Activated CD4-positive, alpha-beta T cell treated with anti-CD3 and anti-CD28 coated beads, Interleukin-2, amount 10 ng/mL, durations not matched to agents 7 days and 5 days (primary cell): ENCODE measurements at regions not wholly inside any gene's neighbourhood (a gene's known extent, or its start where the extent isn't known, plus 50 kb on each side); places are given as distances from the start of the nearest gene placed in this dataset.

Experiments used
- CTCF ChIA-PET: fragments of 350-600 bp; sonication (Branson Sonifier 250); formaldehyde crosslinking; loops from one replicate; lab custom pipeline; 2021; ENCODE audit warnings: antibody characterized with exemption; lab: Charles Lee
- POLR2A ChIA-PET: fragments of 350-600 bp; sonication (Branson Sonifier 250); formaldehyde crosslinking; loops from one replicate; lab custom pipeline; 2021; ENCODE audit warnings: antibody characterized with exemption; lab: Charles Lee
- DNase-seq: peaks from one replicate; pipeline ENCODE4 v3.0.0-alpha.2; 2020
- H3K27ac Mint-ChIP-seq: one replicate; pipeline ENCODE4 v1.8.0; 2021; ENCODE audit warnings: mild to moderate bottlenecking, moderate library complexity, mixed read lengths
- H3K27me3 Mint-ChIP-seq: one replicate; pipeline ENCODE4 v1.8.0; 2021; ENCODE audit warnings: mixed read lengths
- H3K36me3 Mint-ChIP-seq: one replicate; pipeline ENCODE4 v1.8.0; 2021; ENCODE audit warnings: low read depth, mixed read lengths
- H3K4me1 Mint-ChIP-seq: one replicate; pipeline ENCODE4 v1.8.0; 2021; ENCODE audit warnings: mixed read lengths
- H3K4me3 Mint-ChIP-seq: one replicate; pipeline ENCODE4 v1.8.0; 2021; ENCODE audit warnings: mild to moderate bottlenecking, moderate library complexity, mixed read lengths
- H3K9me3 Mint-ChIP-seq: one replicate; pipeline ENCODE4 v1.8.0; 2021; ENCODE audit warnings: mixed read lengths

- POLR2A ChIA-PET, result no interaction called here
- Mint-ChIP-seq H3K27ac (no peak overlapping the region), H3K4me1 (no peaks in the 10 kb centered on the region), H3K36me3 (no peaks in the 10 kb centered on the region), H3K9me3 (peaks cover 7% of the 10 kb centered on the region), H3K27me3 (no peaks in the 10 kb centered on the region), H3K4me3 (no peak overlapping the region)
- no peak for DNase-seq
- CTCF ChIA-PET, result no interaction called here
Measured at GRCh38 chr13:68009546-68009945, 779.4 kb upstream of the PCDH9 start.

DNA sequence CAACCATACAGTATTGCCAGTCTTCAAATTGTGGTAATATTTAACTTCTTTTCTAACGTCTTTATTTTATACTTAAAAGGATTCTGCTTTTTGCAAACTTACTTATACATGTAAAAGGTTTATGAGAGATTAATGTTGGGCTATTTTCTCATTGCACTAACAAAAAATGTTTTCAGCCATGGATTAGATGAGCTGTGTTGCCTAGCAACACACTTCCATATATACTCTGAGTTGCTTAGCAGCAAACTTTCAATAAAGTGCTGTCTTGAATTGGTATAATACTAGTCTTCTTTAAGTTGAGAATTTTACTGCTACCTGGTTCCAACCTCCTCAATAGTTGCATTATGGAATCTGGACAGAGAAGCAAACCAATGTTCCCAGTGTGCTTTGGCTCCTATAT, 777.4 kb upstream of the PCDH9 start:
- Mint-ChIP-seq H3K9me3 (peaks cover 11% of the 10 kb centered on the region), H3K36me3 (no peaks in the 10 kb centered on the region), H3K4me1 (no peaks in the 10 kb centered on the region), H3K27me3 (no peaks in the 10 kb centered on the region), H3K4me3 (no peak overlapping the region), H3K27ac (no peak overlapping the region)
- ChIA-PET POLR2A (no interaction called here), CTCF (no interaction called here)
- DNase-seq, result no peak

GRCh38 chr13:67996101-67996500, 766.0 kb upstream of the PCDH9 start:
- Mint-ChIP-seq H3K27ac (no peak overlapping the region), H3K36me3 (no peaks in the 10 kb centered on the region), H3K27me3 (no peaks in the 10 kb centered on the region), H3K9me3 (peaks cover 6% of the 10 kb centered on the region), H3K4me3 (no peak overlapping the region), H3K4me1 (no peaks in the 10 kb centered on the region)
- ChIA-PET POLR2A (no interaction called here), CTCF (no interaction called here)
- DNase-seq, result no peak

DNA sequence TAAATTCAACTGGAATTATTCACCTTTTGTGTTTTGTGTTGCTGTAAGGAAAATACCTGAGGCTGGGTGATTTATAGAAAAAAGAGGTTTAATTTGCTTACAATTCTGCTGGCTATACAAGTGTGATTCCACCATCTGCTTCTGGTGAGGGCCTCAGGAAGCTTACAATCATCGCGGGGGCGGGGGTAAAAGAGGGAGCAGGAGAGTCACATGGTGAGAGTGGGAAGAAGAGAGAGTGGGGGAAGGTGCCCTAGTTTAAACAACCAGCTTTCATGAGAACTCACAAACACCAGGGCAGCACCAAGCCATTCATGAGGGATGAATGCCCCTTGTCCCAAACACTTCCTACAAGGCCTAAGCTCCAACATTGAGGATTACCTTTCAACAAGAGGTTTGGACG, 760.7 kb upstream of the PCDH9 start:
- Mint-ChIP-seq H3K27ac (no peak overlapping the region), H3K36me3 (no peaks in the 10 kb centered on the region), H3K4me1 (no peaks in the 10 kb centered on the region), H3K27me3 (no peaks in the 10 kb centered on the region), H3K9me3 (peaks cover 5% of the 10 kb centered on the region), H3K4me3 (no peak overlapping the region)
- ChIA-PET CTCF (interaction anchor here (0.6 kb wide), 1 partner anchor 138 kb away, joined by 3 read pairs; no protein-coding TSS in a partner anchor), POLR2A (no interaction called here)
- DNase-seq, result no peak

GRCh38 chr13:67986234-67986633, 756.1 kb upstream of the PCDH9 start:
- H3K4me3 Mint-ChIP-seq, result no peak overlapping the region

DNA sequence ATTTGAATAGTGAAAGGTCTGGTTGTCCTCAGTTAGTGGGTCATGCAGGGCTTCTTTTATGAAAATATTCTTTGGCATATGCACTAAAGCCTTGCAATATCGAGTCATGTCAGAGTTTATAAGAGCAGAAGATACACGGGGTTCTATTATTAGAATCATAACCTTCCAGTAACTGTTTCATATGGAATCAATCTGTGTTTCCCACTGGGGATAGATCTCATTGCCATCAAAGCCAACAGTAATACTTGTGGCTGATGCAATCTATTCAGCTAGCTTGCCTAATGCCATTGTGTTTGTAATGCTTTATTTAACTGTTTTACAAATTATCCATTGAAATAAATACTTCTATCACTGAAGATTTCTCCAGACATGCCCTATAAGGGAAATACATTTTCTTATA, 746.9 kb upstream of the PCDH9 start:
- Mint-ChIP-seq H3K27me3 (no peaks in the 10 kb centered on the region), H3K9me3 (peaks cover 6% of the 10 kb centered on the region), H3K4me1 (no peaks in the 10 kb centered on the region), H3K27ac (no peak overlapping the region), H3K4me3 (no peak overlapping the region), H3K36me3 (no peaks in the 10 kb centered on the region)
- CTCF ChIA-PET, result no interaction called here
- POLR2A ChIA-PET, result no interaction called here
- no peak for DNase-seq

More at GRCh38 chr13:67986234-67986633, 756.1 kb upstream of the PCDH9 start:
- no peaks in the 10 kb centered on the region for H3K36me3 Mint-ChIP-seq
- ChIA-PET CTCF (no interaction called here), POLR2A (no interaction called here)
- H3K4me1 Mint-ChIP-seq, result no peaks in the 10 kb centered on the region
- H3K9me3 Mint-ChIP-seq, result peaks cover 7% of the 10 kb centered on the region
- H3K27ac Mint-ChIP-seq, result no peak overlapping the region
- no peak for DNase-seq
- no peaks in the 10 kb centered on the region for H3K27me3 Mint-ChIP-seq

DNA sequence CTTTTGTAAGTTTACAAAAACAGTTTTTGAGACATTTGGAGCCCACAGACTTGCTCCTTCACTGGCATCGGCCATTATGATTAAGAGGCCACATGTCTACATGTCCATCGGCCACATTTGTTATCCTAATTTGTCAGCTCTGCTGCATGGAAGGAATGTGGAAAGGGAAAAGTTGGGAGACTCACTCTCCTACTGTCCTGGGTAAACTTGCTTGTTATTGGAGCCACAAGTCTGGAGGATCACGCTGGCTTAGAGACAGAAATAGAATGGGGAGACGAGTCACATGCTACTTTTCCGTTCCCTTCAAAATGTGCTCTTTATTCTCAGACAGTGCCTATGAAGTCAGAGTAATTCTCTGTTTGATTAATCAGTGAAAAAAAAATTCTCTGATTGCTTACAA, 741.2 kb upstream of the PCDH9 start:
- CTCF ChIA-PET, result no interaction called here
- Mint-ChIP-seq H3K36me3 (no peaks in the 10 kb centered on the region), H3K4me1 (no peaks in the 10 kb centered on the region), H3K27me3 (no peaks in the 10 kb centered on the region), H3K4me3 (no peak overlapping the region), H3K9me3 (peaks cover 7% of the 10 kb centered on the region), H3K27ac (no peak overlapping the region)
- DNase-seq, result no peak
- POLR2A ChIA-PET, result no interaction called here

DNA sequence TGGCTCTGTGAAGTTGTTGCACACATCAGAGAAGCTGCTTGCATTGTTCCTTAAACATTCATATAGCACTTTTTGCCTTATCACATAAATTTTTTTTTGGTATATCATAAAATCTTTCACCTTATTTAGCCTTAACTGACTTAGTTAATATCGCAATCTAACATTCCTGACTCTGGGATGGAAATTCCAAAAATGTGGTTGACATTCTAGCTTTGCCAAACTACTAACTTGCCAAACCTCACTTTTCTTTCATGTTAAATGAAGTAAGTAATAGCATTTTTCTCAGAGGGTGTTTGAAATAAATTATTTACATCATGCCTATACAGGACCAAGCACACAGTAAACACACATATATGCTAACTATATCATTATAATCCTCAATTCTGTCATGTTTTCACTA, 736.9 kb upstream of the PCDH9 start:
- Mint-ChIP-seq H3K4me3 (no peak overlapping the region), H3K27me3 (no peaks in the 10 kb centered on the region), H3K27ac (no peak overlapping the region), H3K9me3 (peaks cover 7% of the 10 kb centered on the region), H3K4me1 (no peaks in the 10 kb centered on the region), H3K36me3 (no peaks in the 10 kb centered on the region)
- DNase-seq, result no peak
- POLR2A ChIA-PET, result no interaction called here
- CTCF ChIA-PET, result no interaction called here

DNA sequence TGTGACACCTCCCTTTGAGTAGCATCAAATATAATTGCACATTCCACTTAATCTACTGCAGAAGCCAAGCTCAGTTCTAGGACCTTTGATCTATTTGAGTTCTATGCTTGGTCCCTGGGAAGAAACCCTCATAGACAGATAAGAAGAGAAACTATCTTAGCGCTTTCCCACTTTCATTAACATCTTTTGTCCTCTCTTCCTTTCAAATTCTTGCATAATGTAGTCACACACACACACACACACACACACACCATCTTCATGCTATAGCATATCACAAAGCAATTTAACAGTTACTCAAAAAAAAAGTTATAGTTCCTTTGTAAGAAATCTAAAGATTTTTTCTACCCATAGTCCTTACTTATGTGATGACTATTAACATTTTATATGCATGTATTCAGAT, 735.9 kb upstream of the PCDH9 start:
- no peak overlapping the region for H3K27ac Mint-ChIP-seq
- H3K27me3 Mint-ChIP-seq, result no peaks in the 10 kb centered on the region
- no peaks in the 10 kb centered on the region for H3K36me3 Mint-ChIP-seq
- ChIA-PET POLR2A (no interaction called here), CTCF (no interaction called here)
- no peak overlapping the region for H3K4me3 Mint-ChIP-seq
- no peaks in the 10 kb centered on the region for H3K4me1 Mint-ChIP-seq
- peaks cover 7% of the 10 kb centered on the region for H3K9me3 Mint-ChIP-seq
- no peak for DNase-seq

DNA sequence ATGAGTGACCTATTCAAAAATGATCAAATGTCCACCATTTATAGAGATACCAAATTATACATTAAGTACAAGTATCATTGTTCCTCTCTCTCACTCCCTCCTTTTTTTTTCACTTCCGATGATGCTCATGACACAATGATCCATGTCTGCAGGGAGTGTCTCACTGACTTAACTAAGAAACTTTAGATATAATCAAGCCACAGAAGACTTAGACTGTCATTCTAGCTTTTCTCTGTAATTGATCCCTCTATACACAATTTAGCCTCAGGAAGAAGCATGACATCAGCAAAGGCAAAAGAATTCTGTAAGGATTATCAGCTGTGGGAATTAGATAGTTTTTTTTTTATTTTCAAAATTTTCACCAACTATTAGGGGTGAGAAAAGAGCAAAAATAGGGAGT, 734.9 kb upstream of the PCDH9 start:
- ChIA-PET POLR2A (no interaction called here), CTCF (no interaction called here)
- no peak for DNase-seq
- H3K36me3 Mint-ChIP-seq, result no peaks in the 10 kb centered on the region
- no peaks in the 10 kb centered on the region for H3K27me3 Mint-ChIP-seq
- no peak overlapping the region for H3K27ac Mint-ChIP-seq
- H3K4me1 Mint-ChIP-seq, result no peaks in the 10 kb centered on the region
- H3K9me3 Mint-ChIP-seq, result peaks cover 3% of the 10 kb centered on the region
- H3K4me3 Mint-ChIP-seq, result no peak overlapping the region

DNA sequence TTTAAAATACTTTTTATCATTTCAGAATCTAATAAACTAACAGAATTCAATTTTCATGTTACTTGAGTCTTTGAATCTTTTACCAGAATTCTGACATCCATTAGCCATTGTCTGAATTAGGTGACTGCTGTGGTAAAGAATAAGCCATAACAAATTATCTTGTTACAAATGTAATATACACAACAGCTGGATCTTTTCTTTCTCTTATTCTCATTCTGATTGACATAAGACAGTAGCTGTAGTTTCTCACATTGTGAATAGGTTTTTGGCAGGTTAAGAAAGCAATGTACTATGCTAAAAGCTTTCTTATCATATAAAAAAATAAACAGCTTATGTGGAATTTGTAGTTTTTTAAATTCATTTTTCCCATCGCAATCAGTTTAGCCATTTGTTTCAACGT, 734.0 kb upstream of the PCDH9 start:
- H3K4me3 Mint-ChIP-seq, result no peak overlapping the region
- H3K36me3 Mint-ChIP-seq, result no peaks in the 10 kb centered on the region
- no peaks in the 10 kb centered on the region for H3K27me3 Mint-ChIP-seq
- ChIA-PET CTCF (interaction anchor here (0.6 kb wide), 1 partner anchor 21 kb away, joined by 3 read pairs; no protein-coding TSS in a partner anchor), POLR2A (no interaction called here)
- H3K9me3 Mint-ChIP-seq, result peaks cover 3% of the 10 kb centered on the region
- H3K4me1 Mint-ChIP-seq, result no peaks in the 10 kb centered on the region
- no peak for DNase-seq
- H3K27ac Mint-ChIP-seq, result no peak overlapping the region

DNA sequence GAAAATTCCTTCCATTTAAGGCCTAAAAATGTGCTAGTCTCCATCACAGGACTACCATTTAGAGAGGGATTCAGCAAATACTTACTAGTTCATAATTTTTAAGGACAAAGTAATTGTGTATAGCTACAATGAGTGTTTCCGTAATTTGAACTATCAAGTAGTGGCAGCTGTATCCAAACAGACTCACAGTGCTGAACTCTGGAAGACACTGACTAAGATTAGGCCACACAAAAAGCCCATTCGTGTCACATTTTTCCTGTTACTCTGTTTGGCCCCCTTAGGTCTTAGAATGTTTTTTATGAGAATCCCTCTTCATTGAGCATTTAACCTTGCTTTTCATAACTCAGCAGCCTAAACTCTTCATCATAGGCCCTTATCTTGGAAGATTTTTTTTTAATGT, 731.2 kb upstream of the PCDH9 start:
- no peak overlapping the region for H3K27ac Mint-ChIP-seq

GRCh38 chr13:67951431-67951830, 721.3 kb upstream of the PCDH9 start:
- Mint-ChIP-seq H3K36me3 (no peaks in the 10 kb centered on the region), H3K4me3 (no peak overlapping the region), H3K27ac (no peak overlapping the region), H3K4me1 (no peaks in the 10 kb centered on the region), H3K27me3 (no peaks in the 10 kb centered on the region), H3K9me3 (peaks cover 3% of the 10 kb centered on the region)
- ChIA-PET POLR2A (no interaction called here), CTCF (no interaction called here)
- DNase-seq, result no peak

More for the DNA sequence above, 731.2 kb upstream of the PCDH9 start:
- ChIA-PET POLR2A (no interaction called here), CTCF (no interaction called here)
- Mint-ChIP-seq H3K27me3 (no peaks in the 10 kb centered on the region), H3K4me1 (no peaks in the 10 kb centered on the region), H3K4me3 (no peak overlapping the region), H3K9me3 (peaks cover 15% of the 10 kb centered on the region), H3K36me3 (no peaks in the 10 kb centered on the region)
- DNase-seq, result no peak

DNA sequence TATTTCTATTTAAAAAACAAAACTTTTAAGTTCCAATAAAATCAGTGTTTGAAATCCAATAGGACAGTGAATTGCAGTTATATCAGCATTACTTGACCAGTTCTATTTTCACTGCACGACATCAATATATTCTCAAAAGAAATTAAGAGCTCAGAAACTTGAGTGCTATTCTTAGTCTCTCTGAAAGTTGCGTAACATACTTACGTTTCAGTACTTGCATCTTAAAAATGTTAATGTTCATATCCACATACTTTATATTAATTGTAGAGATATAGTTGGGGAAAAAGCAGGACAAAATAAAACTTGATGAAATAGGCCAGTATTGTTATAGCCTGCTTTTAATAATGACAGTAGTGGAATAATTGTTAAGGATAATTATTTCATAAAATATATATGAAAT, 720.5 kb upstream of the PCDH9 start:
- ChIA-PET CTCF (no interaction called here), POLR2A (no interaction called here)
- no peak for DNase-seq
- Mint-ChIP-seq H3K9me3 (peaks cover 1% of the 10 kb centered on the region), H3K27ac (no peak overlapping the region), H3K27me3 (no peaks in the 10 kb centered on the region), H3K4me1 (no peaks in the 10 kb centered on the region), H3K36me3 (no peaks in the 10 kb centered on the region), H3K4me3 (no peak overlapping the region)
